Mesenchymal stem cell (in vitro differentiated cells and primary cell): ENCODE measurements at regions not wholly inside any gene's neighbourhood (a gene's known extent, or its start where the extent isn't known, plus 50 kb on each side); places are given as distances from the start of the nearest gene placed in this dataset.

Experiments
- DNase-seq: peaks from one replicate; pipeline ENCODE4 v3.0.0-alpha.2; 2013
- H2AFZ ChIP-seq: one replicate; pipeline ENCODE4 v1.6.1; 2013; ENCODE audit warnings: low read depth, mild to moderate bottlenecking, control low read depth, inconsistent platforms, low read length, moderate library complexity
- H2AK5ac ChIP-seq: 2 replicates; pipeline ENCODE4 v1.6.1; 2013; ENCODE audit warnings: low read length, moderate library complexity, mild to moderate bottlenecking, inconsistent platforms; ENCODE audit not compliant: severe bottlenecking
- H2BK120ac ChIP-seq: one replicate; pipeline ENCODE4 v1.6.1; 2013; ENCODE audit warnings: low read depth, mild to moderate bottlenecking, inconsistent platforms, low read length, moderate library complexity
- H2BK12ac ChIP-seq, 2 experiments: one replicate each; pipeline ENCODE4 v1.6.1; 2013; ENCODE audit warnings: inconsistent platforms in 2 of 2, low read length in 2 of 2, mild to moderate bottlenecking in 2 of 2, moderate library complexity in 2 of 2, control low read depth in 1 of 2
- H2BK15ac ChIP-seq: one replicate; pipeline ENCODE4 v1.6.1; 2013; ENCODE audit warnings: mild to moderate bottlenecking, low read depth, inconsistent platforms; ENCODE audit not compliant: poor library complexity, severe bottlenecking
- H2BK5ac ChIP-seq: 2 replicates; pipeline ENCODE4 v1.6.1; 2013; ENCODE audit warnings: low read depth, mild to moderate bottlenecking, low read length, control low read depth, inconsistent platforms; ENCODE audit not compliant: poor library complexity, severe bottlenecking
- H3K14ac ChIP-seq, 2 experiments: one replicate each; pipeline ENCODE4 v1.6.1; 2013; ENCODE audit warnings: inconsistent platforms in 2 of 2, low read length in 2 of 2, control low read depth in 1 of 2, mild to moderate bottlenecking in 1 of 2, moderate library complexity in 1 of 2
- H3K18ac ChIP-seq, 2 experiments: one replicate each; pipeline ENCODE4 v1.6.1; 2013; ENCODE audit warnings: inconsistent platforms in 2 of 2, low read length in 2 of 2, control low read depth in 1 of 2, low read depth in 1 of 2, mild to moderate bottlenecking in 1 of 2
- H3K23ac ChIP-seq, 2 experiments: one replicate each; pipeline ENCODE4 v1.6.1; 2013; ENCODE audit warnings: inconsistent platforms in 2 of 2, low read length in 2 of 2, mild to moderate bottlenecking in 2 of 2, moderate library complexity in 2 of 2, control low read depth in 1 of 2
- H3K27ac ChIP-seq: 2 replicates; pipeline ENCODE4 v1.5.1; 2013; ENCODE audit warnings: mild to moderate bottlenecking, moderate library complexity, low read length, control low read depth, inconsistent platforms; ENCODE audit not compliant: poor library complexity, severe bottlenecking
- H3K27me3 ChIP-seq, 2 experiments: 2 replicates each; pipeline versions ENCODE4 v1.6.1 to v1.7.0; 2013; ENCODE audit warnings: low read length in 2 of 2, mild to moderate bottlenecking in 2 of 2, moderate library complexity in 2 of 2, control low read depth in 1 of 2, inconsistent platforms in 1 of 2; ENCODE audit not compliant: control insufficient read depth in 1 of 2, insufficient read depth in 1 of 2
- H3K36me3 ChIP-seq, 2 experiments: 2 replicates each; pipeline versions ENCODE4 v1.6.1 to v1.7.0; 2013; ENCODE audit warnings: low read length in 2 of 2, control low read depth in 1 of 2, inconsistent platforms in 1 of 2, low read depth in 1 of 2, mild to moderate bottlenecking in 1 of 2; ENCODE audit not compliant: insufficient read depth in 2 of 2, control insufficient read depth in 1 of 2
- H3K4ac ChIP-seq, 2 experiments: one replicate each; pipeline ENCODE4 v1.6.1; 2013; ENCODE audit warnings: inconsistent platforms in 2 of 2, low read length in 2 of 2, mild to moderate bottlenecking in 2 of 2, moderate library complexity in 2 of 2, control low read depth in 1 of 2, low read depth in 1 of 2
- H3K4me1 ChIP-seq: 2 replicates; pipeline ENCODE4 v1.6.1; 2013; ENCODE audit warnings: low read depth, low read length, control low read depth; ENCODE audit not compliant: control insufficient read depth, insufficient read depth
- H3K4me2 ChIP-seq: 2 replicates; pipeline ENCODE4 v1.6.1; 2013; ENCODE audit warnings: low read length, mild to moderate bottlenecking, inconsistent platforms; ENCODE audit not compliant: poor library complexity, severe bottlenecking
- H3K4me3 ChIP-seq, 2 experiments: 2 replicates each; pipeline versions ENCODE4 v1.5.1 to v1.7.0; 2013; ENCODE audit warnings: low read length in 2 of 2, mild to moderate bottlenecking in 2 of 2, control low read depth in 1 of 2, low read depth in 1 of 2; ENCODE audit not compliant: insufficient read depth in 1 of 2
- H3K79me1 ChIP-seq: replicated peaks from 2 replicates; pipeline ENCODE4 v1.6.1; 2013; ENCODE audit warnings: mild to moderate bottlenecking, control low read depth, low read length, inconsistent platforms; ENCODE audit not compliant: poor library complexity, severe bottlenecking
- H3K9ac ChIP-seq: 2 replicates; pipeline ENCODE4 v1.7.0; 2013; ENCODE audit warnings: mild to moderate bottlenecking, low read length, moderate library complexity
- H3K9me3 ChIP-seq: 2 replicates; pipeline ENCODE4 v1.7.0; 2013; ENCODE audit warnings: mild to moderate bottlenecking, low read length; ENCODE audit not compliant: control insufficient read depth
- H4K8ac ChIP-seq: one replicate; pipeline ENCODE4 v1.6.1; 2013; ENCODE audit warnings: inconsistent platforms, mild to moderate bottlenecking, low read length, moderate library complexity
- H4K91ac ChIP-seq: one replicate; pipeline ENCODE4 v1.6.1; 2013; ENCODE audit warnings: mild to moderate bottlenecking, low read length, inconsistent platforms
- WGBS: methylation state at CpG from one replicate; pipeline ENCODE4 v1.1.7; 2013; ENCODE audit warnings: mixed read lengths; 5-methylcytosine and 5-hydroxymethylcytosine counted together

DNA sequence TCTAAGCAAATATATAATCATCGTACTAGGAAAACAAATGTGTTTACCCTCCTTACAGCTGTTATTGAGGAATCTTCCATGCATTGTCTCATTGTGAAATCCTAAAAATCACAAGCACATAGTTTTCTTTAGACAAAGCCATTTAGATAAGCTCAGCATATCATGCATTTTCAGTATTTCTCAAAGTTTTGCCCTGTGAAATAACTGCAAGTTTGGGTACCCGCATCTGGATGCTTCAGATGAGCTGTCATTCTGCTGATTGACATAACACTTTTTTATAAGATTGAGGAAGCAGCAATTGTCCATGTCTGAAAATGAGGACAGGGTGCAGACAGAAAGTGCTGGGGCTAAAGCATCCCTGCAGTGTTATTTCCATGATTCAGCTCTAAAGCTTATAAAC lies 96.2 kb downstream of the IYD start:
- 94% methylated on average over 2 of the region's 2 CpGs for WGBS

DNA sequence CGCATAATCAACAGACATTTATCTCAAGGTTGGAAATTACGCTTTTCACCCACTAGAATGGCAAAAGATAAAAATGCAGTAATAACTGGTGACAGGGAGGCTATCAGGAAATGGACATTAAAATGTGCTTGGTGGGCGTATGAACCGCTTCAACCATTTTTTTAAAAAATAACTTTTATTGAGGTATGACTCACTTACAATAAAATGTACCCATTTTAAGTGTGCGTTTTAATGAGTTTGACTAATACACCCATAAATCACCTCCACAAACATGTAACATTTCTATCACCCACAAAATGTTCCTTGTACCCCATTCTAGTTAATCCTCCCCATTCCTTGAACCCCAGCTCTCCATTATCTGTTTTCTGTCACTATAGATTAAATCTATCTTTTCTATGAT lies 96.8 kb downstream of the IYD start:
- no peak overlapping the region for H3K23ac ChIP-seq
- no peak overlapping the region for H4K8ac ChIP-seq
- H3K27me3 ChIP-seq = peaks cover 0 to 7% of the 10 kb centered on the region in 2 experiments
- H3K4ac ChIP-seq = no peak overlapping the region
- H2BK15ac ChIP-seq = no peak overlapping the region
- 53% methylated on average over 1 of the region's 5 CpGs for WGBS
- H3K27ac ChIP-seq = no peak overlapping the region
- no peak overlapping the region for H4K91ac ChIP-seq
- no peak overlapping the region for H3K4me3 ChIP-seq
- no peak overlapping the region for H2BK120ac ChIP-seq
- H2AK5ac ChIP-seq = no peak overlapping the region
- no peak for DNase-seq
- H2BK12ac ChIP-seq = no peak overlapping the region
- H2BK5ac ChIP-seq = no peak overlapping the region
- no peak overlapping the region for H3K4me2 ChIP-seq
- H3K9ac ChIP-seq = no peak overlapping the region
- no peaks in the 10 kb centered on the region for H3K9me3 ChIP-seq
- no peaks in the 10 kb centered on the region for H3K4me1 ChIP-seq
- H3K36me3 ChIP-seq = no peaks in the 10 kb centered on the region
- no peak overlapping the region for H3K18ac ChIP-seq
- H3K14ac ChIP-seq = no peak overlapping the region
- no peaks in the 10 kb centered on the region for H3K79me1 ChIP-seq
- no peak overlapping the region for H2AFZ ChIP-seq

More for the DNA sequence above, 96.2 kb downstream of the IYD start:
- no peak overlapping the region for H2BK15ac ChIP-seq
- no peaks in the 10 kb centered on the region for H3K79me1 ChIP-seq
- H2BK120ac ChIP-seq = no peak overlapping the region
- no peak overlapping the region for H3K23ac ChIP-seq
- no peaks in the 10 kb centered on the region for H3K36me3 ChIP-seq
- no peak overlapping the region for H2AFZ ChIP-seq
- no peak overlapping the region for H3K9ac ChIP-seq
- H3K27ac ChIP-seq = no peak overlapping the region
- H3K4ac ChIP-seq = no peak overlapping the region
- peaks cover 2% of the 10 kb centered on the region for H3K4me1 ChIP-seq
- H3K4me3 ChIP-seq = no peak overlapping the region
- H3K9me3 ChIP-seq = no peaks in the 10 kb centered on the region
- H3K18ac ChIP-seq = no peak overlapping the region
- no peak for DNase-seq
- peaks cover 0 to 7% of the 10 kb centered on the region in 2 experiments for H3K27me3 ChIP-seq
- H2BK5ac ChIP-seq = no peak overlapping the region
- H2AK5ac ChIP-seq = no peak overlapping the region
- no peak overlapping the region for H3K4me2 ChIP-seq
- H3K14ac ChIP-seq = no peak overlapping the region
- no peak overlapping the region for H4K8ac ChIP-seq
- H4K91ac ChIP-seq = no peak overlapping the region
- H2BK12ac ChIP-seq = no peak overlapping the region

DNA sequence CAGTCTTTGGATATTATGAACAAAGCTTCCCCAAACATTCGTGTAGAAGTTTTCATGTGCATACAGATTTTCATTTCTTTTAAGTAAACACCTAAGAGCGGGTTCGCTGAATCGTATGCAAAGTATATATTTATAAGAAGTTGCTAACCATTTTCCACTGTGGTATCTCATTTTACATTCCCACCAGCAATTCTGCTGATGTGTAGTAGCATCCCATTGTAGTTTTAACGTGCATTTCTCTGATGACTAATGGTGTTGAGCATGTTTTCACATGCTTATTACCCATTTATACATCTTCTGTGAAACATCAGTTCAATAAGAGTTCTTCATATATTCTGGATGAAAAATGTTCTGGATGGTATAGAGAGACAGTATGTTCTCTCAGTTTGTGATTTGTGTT lies 97.4 kb downstream of the IYD start:
- Histone ChIP-seq H2BK12ac (no peak overlapping the region), H3K4me2 (no peak overlapping the region), H3K18ac (no peak overlapping the region), H3K23ac (no peak overlapping the region), H3K36me3 (no peaks in the 10 kb centered on the region), H2AFZ (no peak overlapping the region), H3K9ac (no peak overlapping the region), H4K91ac (no peak overlapping the region), H3K79me1 (no peaks in the 10 kb centered on the region), H2BK15ac (no peak overlapping the region), H3K9me3 (no peaks in the 10 kb centered on the region), H4K8ac (no peak overlapping the region), H3K4me3 (no peak overlapping the region), H3K4me1 (no peaks in the 10 kb centered on the region), H3K4ac (no peak overlapping the region), H2BK5ac (no peak overlapping the region), H3K27ac (no peak overlapping the region), H2AK5ac (no peak overlapping the region), H2BK120ac (no peak overlapping the region), H3K27me3 (peaks cover 0 to 7% of the 10 kb centered on the region in 2 experiments), H3K14ac (no peak overlapping the region)
- no peak for DNase-seq
- 100% methylated on average over 1 of the region's 5 CpGs for WGBS

DNA sequence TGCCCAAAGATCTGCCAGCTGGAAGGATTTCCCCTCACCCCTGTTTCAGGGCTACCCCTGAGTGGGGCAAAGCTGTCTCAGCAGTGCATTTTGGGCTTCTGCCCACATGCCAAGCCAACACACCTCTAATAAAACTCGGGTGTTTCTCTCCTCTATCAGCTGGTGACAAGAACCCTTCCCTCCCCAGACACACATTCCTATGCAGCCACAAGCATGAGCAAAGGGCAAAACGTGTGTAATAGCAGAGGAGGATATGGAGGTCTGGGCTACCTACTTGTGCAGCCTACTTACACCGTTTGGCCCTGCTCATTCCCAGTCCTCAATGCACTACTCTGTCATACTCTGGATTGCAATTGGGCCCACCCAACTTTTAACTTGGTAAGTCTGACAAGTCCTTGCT lies 101.3 kb downstream of the IYD start:
- Histone ChIP-seq H2BK120ac (no peak overlapping the region), H3K4me2 (no peak overlapping the region), H3K79me1 (no peaks in the 10 kb centered on the region), H2BK5ac (no peak overlapping the region), H2BK15ac (no peak overlapping the region), H3K27ac (no peak overlapping the region), H3K4me3 (no peak overlapping the region), H4K8ac (no peak overlapping the region), H2BK12ac (no peak overlapping the region), H3K4ac (no peak overlapping the region), H2AK5ac (no peak overlapping the region), H3K27me3 (peaks cover 0 to 3% of the 10 kb centered on the region in 2 experiments), H2AFZ (no peak overlapping the region), H3K9me3 (no peaks in the 10 kb centered on the region), H3K4me1 (no peaks in the 10 kb centered on the region), H4K91ac (no peak overlapping the region), H3K14ac (no peak overlapping the region), H3K23ac (no peak overlapping the region), H3K36me3 (no peaks in the 10 kb centered on the region), H3K18ac (no peak overlapping the region), H3K9ac (no peak overlapping the region)
- WGBS = 64% methylated on average over 3 of the region's 3 CpGs
- no peak for DNase-seq
